Activated T-helper 1 cell treated with anti-CD3 and anti-CD28 coated beads, Interleukin-2, amount 50 U/mL, for 16 hours (primary cell): ENCODE measurements at regions not wholly inside any gene's neighbourhood (a gene's known extent, or its start where the extent isn't known, plus 50 kb on each side); places are given as distances from the start of the nearest gene placed in this dataset.
A peak's percentile ranks its signal among the peaks of the same experiment; 100 is the strongest.

Experiments used
- DNase-seq, 2 donors: peaks; one replicate each; pipeline ENCODE4 v3.0.0-alpha.2; 2020; ENCODE audit warnings: low read depth in 1 of 2, low spot score in 1 of 2

DNA sequence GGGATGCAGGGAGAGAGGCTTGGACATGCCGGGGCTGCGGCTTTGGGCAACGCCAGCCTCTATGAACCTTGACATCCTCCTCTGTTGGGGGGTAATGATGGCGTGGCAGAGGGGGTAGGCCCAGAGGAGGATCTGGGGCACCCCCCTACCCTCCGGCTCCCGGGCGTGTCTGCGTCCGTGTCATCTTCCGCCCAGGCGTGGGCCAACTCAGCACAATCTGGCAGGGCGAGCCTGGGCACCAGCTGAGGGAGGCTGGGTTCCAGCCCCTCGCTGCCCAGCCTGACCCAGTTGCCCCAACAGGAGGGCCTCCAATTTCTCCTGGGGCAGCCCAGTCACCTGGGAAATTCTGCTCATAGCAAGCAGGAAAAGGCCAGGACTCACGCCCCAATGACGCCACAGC lies 62.9 kb upstream of the IL17B start:
- DNase-seq = no peak

DNA sequence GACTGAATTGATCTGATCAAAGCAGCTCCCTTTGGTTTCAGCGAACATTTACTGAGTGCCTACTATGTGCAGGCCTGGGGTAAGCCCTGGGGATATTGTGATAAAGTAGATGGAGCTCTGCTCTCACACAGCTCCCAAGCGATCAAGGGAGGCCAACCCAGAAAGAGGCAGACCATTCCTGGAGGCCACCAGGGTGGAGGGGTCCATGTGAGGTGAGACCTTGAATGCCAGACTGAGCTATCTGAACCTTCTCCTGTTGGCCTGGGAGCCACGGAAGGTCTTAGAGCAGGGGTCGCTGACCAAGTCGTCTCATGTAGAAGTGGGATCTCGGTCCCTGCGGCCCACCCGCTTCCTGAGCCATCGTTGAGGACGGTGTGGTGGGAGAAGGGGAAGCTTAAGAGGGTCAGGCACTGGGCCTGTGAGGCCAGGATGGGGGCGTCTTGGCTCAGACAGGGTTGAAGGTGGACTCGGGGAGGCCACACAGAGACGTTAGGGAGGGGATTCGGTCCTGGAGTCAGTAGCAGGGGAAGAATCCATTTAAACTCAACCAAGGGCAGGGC lies 62.2 kb upstream of the IL17B start:
- DNase-seq = no peak

DNA sequence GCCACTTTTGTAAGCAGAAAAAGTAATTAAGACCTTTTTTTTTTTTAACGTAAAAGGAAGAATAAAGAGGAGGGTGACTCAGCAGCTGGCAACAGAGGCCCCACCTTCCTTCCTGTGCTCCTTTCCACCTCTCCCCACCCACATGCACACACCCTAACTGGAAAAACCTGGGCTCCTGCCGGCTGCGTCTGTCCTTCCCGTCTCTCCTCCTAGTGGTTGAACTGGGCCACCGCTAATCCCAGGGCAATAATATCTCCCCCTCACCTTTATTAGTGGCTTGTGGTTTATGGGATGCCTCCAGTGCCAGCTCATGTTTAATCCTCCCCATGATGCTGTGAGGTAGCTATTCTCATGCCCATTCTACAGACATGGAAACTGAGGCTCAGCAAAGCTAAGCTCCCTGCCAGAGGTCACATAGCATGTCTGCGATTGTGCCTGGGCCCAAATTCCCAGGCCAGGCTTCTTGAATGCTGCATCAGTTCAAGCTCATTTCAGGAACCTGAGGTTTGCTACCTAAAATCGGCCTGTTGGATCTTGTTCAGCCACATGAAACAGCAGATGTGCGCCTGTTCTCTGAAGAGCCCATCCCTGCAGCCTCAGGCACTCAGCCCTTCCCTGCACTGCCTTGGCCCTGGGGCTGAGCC lies 60.9 kb upstream of the IL17B start:
- DNase-seq = no peak

DNA sequence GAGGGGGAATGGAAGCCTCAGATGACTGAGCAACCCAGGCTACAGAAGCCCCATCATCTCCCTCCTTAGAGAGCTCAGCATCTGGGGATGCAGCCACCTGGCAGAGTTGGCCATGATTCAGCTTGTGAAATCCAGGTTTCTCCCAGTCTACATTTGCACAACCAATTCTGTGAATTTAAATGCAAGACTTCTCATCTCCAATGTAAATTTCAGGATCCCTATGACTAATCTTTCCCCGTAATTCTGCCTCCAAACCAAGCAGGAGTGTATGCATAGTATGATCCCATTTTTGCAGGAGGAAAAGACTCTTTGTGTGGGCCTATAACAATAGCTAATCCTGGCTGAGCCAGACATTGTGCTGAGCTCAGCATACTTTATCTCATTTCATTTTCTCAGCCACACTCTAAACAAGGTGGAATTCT lies 59.6 kb upstream of the IL17B start:
- DNase-seq = no peak

DNA sequence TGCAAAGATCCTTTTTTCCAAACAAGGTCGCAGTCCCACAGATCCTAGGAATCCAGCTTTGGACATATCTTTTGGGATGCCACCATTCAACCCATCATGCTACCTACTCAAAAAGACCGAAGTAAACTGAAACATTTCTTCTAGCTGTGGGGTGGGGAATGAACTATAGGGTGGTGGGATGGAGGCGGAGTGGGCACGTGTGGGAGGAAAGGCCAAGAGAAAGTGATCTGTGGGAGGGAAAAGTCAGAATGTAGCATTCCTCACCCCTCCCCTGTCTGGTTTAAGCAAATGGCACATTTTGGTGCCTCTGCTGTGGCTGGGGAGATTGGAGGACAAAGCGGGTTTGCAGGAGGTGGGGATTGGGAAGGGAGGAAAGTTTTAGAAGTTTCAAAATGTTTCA lies 59.2 kb upstream of the IL17B start:
- no peak for DNase-seq

DNA sequence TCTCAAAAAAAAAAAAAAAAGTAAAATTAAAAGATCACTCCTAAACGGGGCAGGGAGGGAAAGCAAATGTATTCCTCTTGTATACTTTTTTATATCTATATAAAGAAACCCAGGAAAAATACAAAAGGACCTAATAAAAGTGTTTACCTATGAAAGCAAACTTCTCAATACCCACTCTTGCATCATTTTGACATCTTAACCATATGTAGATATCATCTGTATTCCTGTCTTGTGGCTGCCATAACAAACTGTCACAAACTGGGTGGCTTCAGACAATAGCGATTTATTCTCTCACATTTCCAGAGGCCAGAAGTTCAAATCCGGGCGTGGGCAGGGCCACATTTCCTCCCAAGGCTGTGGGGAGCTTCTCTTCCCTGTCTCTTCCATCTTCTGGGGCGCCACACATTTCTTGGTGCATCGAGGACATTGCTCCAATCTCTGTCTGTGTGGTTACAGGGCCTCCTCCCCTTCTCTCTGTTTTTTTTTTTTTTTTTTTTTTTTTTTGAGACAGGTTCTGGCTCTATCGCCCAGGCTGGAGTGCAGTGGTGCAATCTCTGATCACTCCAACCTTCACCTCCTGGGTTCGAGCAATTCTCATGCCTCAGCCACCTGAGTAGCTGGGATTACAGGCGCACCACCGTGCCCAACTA lies 58.4 kb upstream of the IL17B start:
- DNase-seq = no peak

DNA sequence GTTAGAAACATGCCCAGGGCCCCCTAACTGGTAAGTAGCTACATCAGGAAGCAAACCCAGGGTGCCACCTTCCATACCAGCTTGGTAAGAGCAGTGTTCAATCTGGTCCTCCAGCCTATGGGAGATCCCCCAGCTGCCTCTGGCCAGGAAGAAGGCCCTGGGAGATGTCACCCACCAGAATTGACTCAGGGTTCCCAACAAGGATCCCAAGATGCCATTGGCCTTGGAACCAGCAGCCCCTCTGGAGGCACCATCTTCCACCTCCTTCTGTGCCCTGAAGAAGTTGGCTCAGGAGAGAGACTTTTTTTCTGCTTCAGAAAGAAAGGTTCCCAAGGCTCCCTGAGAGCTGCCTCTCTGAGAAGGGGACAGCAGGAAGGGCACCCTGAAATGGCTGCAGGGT lies 56.6 kb upstream of the IL17B start:
- no peak for DNase-seq

DNA sequence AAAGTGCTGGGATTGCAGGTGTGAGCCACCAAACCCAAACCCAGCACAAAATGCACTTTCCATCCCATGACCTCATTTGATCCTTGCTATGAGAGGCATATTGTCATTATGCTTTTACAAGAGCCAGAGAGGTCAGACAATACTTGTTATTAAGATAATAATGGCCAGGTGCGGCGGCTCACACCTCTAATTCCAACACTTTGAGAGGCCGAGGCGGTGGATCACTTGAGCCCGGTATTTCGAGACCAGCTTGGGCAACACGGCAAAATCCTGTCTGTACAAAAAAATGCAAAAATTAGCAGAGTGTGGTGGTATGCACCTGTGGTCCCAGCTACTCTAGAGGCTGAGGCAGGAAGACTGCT lies 55.9 kb upstream of the IL17B start:
- no peak for DNase-seq

DNA sequence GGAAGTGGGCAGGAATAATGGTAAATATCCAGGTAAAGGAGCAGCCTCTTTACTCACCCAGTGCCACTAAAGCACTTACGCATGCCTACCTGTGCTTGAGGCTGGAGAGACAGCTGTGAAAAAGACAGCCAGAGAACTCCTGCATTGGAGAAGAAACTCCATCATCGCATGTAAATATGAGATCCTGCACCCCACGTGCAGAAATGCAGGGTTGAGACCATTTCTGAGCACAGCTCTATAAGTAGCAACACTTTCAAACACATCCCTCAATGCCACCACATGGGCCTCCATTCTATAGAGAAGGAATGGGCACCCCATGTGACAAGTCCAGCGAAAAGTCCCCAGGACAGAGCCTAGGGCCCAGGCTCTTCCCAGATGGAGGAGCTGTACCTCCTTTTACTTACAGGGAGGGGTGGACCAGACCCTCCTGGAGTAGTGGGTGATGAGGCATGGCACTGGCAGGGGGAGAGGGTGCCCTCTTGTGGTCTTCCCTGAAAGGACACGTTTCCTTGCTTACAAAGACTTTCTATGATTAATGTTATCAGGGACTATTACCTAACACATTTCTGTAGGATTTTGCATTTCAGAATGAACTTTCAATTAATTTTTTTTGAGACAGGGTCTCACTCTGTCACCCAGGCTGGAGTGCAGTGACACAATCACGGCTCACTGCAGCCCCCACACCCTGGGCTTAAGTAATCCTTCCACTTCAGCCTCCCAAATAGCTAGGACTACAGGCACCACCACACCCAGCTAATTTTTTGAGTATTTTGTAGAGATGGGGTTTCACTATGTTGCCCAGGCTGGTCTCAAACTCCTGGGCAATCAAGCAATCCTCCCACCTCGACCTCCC lies 55.3 kb upstream of the IL17B start:
- peak in 1 of 2 donors; percentile 23 for DNase-seq

DNA sequence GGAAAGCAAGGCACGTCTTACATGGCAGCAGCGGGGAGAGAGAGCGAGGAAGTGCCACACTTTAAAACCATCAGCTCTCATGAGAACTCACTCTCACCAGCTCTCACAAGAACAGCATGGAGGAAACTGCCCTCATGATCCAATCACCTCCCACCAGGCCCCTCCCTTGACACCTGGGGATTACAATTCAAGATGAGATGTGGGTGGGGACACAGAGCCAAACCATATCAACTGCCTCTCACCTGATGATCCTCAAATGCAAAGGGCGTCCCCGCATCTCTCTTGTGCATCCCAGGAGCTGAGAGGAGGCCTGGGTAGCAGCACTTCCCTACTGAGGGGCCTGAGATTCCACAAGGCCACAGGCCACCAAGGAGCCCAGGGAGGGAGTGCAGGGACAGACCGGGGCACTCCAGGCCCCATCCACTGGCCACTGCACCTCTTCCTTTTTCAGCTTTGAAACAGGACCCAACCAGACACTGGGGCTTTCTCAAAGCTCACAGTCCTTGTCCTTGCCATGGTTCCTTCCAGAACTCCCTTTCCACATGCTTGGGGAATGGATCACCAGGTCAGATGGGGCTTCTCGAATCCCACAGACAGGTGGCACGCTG lies 54.5 kb upstream of the IL17B start:
- no peak for DNase-seq

DNA sequence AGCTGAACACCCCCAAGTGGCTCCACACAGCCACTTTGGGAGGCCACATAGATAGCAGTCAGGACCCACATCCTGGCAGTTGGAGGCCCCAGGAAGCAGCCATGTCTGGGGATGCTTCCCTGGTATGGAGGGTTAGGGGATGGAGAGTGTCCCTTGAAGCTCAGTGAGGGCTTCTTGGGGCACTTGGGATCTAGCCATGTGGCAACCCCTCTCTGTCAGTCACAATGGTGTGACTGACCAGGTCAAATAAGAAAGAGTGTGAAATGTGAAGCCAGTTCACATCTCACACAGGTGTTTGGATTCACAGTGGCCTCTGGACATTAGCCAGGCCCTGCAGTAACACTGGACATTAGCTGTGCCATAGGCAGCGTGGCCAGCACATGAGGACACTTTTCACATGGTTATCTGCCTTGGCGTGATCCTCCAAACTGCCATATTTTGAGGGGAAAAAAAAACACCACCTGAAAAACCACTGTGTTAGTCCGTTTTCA lies 53.9 kb upstream of the IL17B start:
- DNase-seq = no peak

DNA sequence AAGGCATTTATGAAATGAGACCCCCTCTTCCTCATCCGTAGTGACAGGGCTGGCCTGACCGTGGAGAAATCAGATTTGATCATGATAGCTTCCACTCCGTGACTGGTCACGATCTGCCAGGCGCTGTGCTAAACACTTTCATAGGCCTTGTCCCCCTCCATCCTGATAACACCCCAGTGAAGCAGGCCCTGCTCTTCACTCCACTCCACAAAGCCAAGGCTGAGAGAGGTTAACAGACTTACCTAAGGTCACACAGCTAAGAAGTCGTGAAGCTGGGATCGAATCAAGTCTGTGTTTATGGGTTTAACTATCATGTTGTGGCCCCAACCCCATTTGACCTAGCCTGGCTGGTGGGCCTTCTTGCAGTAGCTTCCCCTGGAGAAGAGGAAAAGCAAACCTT lies 53.3 kb upstream of the IL17B start:
- no peak for DNase-seq

DNA sequence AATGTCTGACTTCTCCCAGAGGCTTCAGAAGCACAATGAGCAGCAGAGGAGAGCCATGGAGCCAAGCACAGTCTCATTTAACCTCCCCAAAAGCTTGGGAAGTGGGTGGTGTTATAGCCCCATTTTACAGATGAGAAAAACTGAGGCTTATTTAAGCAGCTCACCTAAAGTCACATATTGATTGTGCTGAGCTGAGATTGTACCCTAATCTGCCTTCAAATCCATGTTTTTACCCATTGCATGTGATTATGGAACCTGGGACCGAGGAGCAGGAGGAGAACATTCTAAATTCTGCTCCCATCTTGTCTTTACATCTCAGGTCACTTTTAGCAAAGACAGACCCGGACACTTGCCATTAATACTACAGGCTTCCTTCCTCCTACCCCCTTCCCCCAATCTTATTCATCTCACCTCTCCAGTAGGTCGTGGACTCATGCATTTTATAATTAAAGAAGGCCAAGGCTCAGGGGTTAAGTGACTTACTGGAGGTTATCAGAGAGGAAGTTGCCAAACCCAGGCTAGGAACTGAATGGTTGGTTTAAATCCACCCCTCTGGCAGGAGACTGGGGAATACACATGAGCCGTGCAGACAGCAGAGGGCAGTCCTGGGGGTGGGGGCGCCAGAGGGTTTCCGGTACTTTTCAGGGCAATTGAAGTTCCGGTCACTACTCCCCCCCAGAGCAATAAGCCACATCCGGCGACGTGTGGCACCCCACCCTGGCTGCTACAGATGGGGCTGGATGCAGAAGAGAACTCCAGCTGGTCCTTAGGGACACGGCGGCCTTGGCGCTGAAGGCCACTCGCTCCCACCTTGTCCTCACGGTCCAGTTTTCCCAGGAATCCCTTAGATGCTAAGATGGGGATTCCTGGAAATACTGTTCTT lies 51.0 kb upstream of the IL17B start:
- DNase-seq = no peak
